Sigmoid colon (tissue), 6 donors: ENCODE measurements at regions not wholly inside any gene's neighbourhood (a gene's known extent, or its start where the extent isn't known, plus 50 kb on each side); places are given as distances from the start of the nearest gene placed in this dataset.

Experiments used
- DNase-seq: peaks from one replicate; pipeline ENCODE4 v3.0.0-alpha.2; 2019
- H3K27ac ChIP-seq, 4 donors: fragments of 200-600 bp; sonication (generic); one replicate each; pipeline ENCODE4 v1.5.1; 2016 to 2019; ENCODE audit warnings: mild to moderate bottlenecking in 1 of 4
- H3K27me3 ChIP-seq, 3 donors: fragments of 200-600 bp; sonication (generic); one replicate each; pipeline ENCODE4 v1.5.1; 2019; ENCODE audit warnings: mild to moderate bottlenecking in 1 of 3
- H3K36me3 ChIP-seq, 4 donors: fragments of 200-600 bp; sonication (generic); one replicate each; pipeline ENCODE4 v1.5.1; 2016 to 2019
- H3K4me1 ChIP-seq, 4 donors: fragments of 200-600 bp; sonication (generic); one replicate each; pipeline ENCODE4 v1.5.1; 2017 to 2019
- H3K4me3 ChIP-seq, 4 donors: fragments of 200-600 bp; sonication (generic); one replicate each; pipeline ENCODE4 v1.5.1; 2017 to 2019; ENCODE audit warnings: mild to moderate bottlenecking in 2 of 4, moderate library complexity in 1 of 4
- H3K9me3 ChIP-seq, 4 donors: fragments of 200-600 bp in 3 of 4; sonication (generic) in 3 of 4; one replicate each; pipeline versions ENCODE4 v1.5.1 to v1.6.1; 2013 to 2019
- EP300 ChIP-seq, 4 donors: sonication (generic); formaldehyde crosslinking; IDR thresholded peaks; one replicate each; pipeline ENCODE4 v1.6.1; 2017; ENCODE audit warnings: antibody characterized with exemption in 4 of 4
- POLR2A ChIP-seq, 2 donors: fragments of 450-650 bp; IDR thresholded peaks; one replicate each; pipeline ENCODE4 v1.6.1; 2016; ENCODE audit warnings: antibody characterized with exemption in 2 of 2, mild to moderate bottlenecking in 2 of 2, moderate library complexity in 2 of 2
- POLR2AphosphoS5 ChIP-seq, 4 donors: sonication (generic); formaldehyde crosslinking; IDR thresholded peaks; one replicate each; pipeline ENCODE4 v1.6.1; 2017; ENCODE audit warnings: antibody characterized with exemption in 4 of 4
- WGBS, 2 donors: extraction: QIAGEN DNeasy Blood & Tissue Kit; methylation state at CpG; one replicate each; pipeline ENCODE4 v1.1.7; 2013; 5-methylcytosine and 5-hydroxymethylcytosine counted together
- intact Hi-C: fragments of 100-400 bp; cut with DNase I; formaldehyde crosslinking; loops from one replicate; pipeline ENCODE4 v1.15.1; 2023
- TF ChIP-seq, protein P1 (sequence below), 4 experiments: fragments of 450-650 bp in 3 of 4; fragments of 200-600 bp in 1 of 4; IDR thresholded peaks; one replicate each; pipeline ENCODE4 v1.5.1; 2016 to 2019; ENCODE audit warnings: antibody characterized with exemption in 4 of 4, mild to moderate bottlenecking in 3 of 4, moderate library complexity in 2 of 4
- donor health status: healthy with polysubstance abuse.
- donor health status: healthy.

DNA sequence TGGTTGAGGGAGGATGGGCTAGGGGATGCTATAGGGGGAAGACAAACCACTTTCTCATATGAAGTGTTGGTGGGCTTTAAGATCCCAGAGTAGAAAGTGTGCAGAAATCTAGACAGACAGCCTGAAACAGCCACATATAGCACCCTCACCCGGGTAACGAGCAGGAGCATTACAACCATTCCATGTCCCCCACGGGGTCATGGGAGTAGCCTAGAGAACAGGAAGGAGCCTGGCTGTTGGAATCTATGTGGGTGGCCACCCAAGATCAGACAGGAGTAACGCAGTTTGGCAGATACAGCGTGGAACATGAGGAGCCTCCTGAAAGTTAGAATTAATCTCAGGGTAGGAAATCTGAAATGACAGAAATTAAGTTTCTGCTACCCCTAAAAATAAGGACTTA is 146.1 kb upstream of the RAI14 start:
- WGBS, 2 donors: 67 to 72% methylated on average over 5 of the region's 5 CpGs

GRCh38 chr5:34511063-34511462 is 145.1 kb upstream of the RAI14 start:
- intact Hi-C loops: no loop called here
- TF ChIP-seq, protein P1, sequence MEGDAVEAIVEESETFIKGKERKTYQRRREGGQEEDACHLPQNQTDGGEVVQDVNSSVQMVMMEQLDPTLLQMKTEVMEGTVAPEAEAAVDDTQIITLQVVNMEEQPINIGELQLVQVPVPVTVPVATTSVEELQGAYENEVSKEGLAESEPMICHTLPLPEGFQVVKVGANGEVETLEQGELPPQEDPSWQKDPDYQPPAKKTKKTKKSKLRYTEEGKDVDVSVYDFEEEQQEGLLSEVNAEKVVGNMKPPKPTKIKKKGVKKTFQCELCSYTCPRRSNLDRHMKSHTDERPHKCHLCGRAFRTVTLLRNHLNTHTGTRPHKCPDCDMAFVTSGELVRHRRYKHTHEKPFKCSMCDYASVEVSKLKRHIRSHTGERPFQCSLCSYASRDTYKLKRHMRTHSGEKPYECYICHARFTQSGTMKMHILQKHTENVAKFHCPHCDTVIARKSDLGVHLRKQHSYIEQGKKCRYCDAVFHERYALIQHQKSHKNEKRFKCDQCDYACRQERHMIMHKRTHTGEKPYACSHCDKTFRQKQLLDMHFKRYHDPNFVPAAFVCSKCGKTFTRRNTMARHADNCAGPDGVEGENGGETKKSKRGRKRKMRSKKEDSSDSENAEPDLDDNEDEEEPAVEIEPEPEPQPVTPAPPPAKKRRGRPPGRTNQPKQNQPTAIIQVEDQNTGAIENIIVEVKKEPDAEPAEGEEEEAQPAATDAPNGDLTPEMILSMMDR (IDR thresholded peaks at IDR 0.05): no peak
- TF ChIP-seq POLR2AphosphoS5 (IDR thresholded peaks at IDR 0.05) (no peak), EP300 (IDR thresholded peaks at IDR 0.05) (no peak), POLR2A (IDR thresholded peaks at IDR 0.05) (no peak)
- Histone ChIP-seq H3K4me3 (no peak overlapping the region), H3K4me1 (peaks cover 0 to 30% (median 22%) of the 10 kb centered on the region in 4 donors), H3K9me3 (no peaks in the 10 kb centered on the region), H3K36me3 (no peaks in the 10 kb centered on the region), H3K27me3 (no peaks in the 10 kb centered on the region), H3K27ac (peak overlapping the region; percentile 74 to 80 (median 74))
- DNase-seq: no peak
- 28 to 63% methylated on average over 4 of the region's 4 CpGs for WGBS, 2 donors

More for the DNA sequence above, 146.1 kb upstream of the RAI14 start:
- Histone ChIP-seq H3K9me3 (no peaks in the 10 kb centered on the region), H3K27ac (peak overlapping the region; percentile 74 to 80 (median 74)), H3K4me1 (peaks cover 0 to 32% (median 22%) of the 10 kb centered on the region in 4 donors), H3K36me3 (no peaks in the 10 kb centered on the region), H3K4me3 (no peak overlapping the region), H3K27me3 (no peaks in the 10 kb centered on the region)
- intact Hi-C loops: no loop called here
- TF ChIP-seq EP300 (IDR thresholded peaks at IDR 0.05) (no peak), POLR2AphosphoS5 (IDR thresholded peaks at IDR 0.05) (no peak), POLR2A (IDR thresholded peaks at IDR 0.05) (no peak)
- TF ChIP-seq, protein P1 (IDR thresholded peaks at IDR 0.05): no peak
- no peak for DNase-seq

- WGBS, 2 donors: 89 to 93% methylated on average over 1 of the region's 1 CpG
- intact Hi-C loops: no loop called here
- H3K27me3 ChIP-seq: no peaks in the 10 kb centered on the region
- no peaks in the 10 kb centered on the region for H3K9me3 ChIP-seq
- TF ChIP-seq POLR2A (IDR thresholded peaks at IDR 0.05) (no peak), EP300 (IDR thresholded peaks at IDR 0.05) (no peak), POLR2AphosphoS5 (IDR thresholded peaks at IDR 0.05) (no peak)
- TF ChIP-seq, protein P1 (IDR thresholded peaks at IDR 0.05): no peak
- DNase-seq: no peak
- H3K27ac ChIP-seq: peak overlapping the region; percentile 74 to 80 (median 74)
- H3K36me3 ChIP-seq: no peaks in the 10 kb centered on the region
- H3K4me1 ChIP-seq: peaks cover 0 to 30% (median 22%) of the 10 kb centered on the region in 4 donors
- H3K4me3 ChIP-seq: no peak overlapping the region
Observed at GRCh38 chr5:34511481-34511880, 144.6 kb upstream of the RAI14 start.

DNA sequence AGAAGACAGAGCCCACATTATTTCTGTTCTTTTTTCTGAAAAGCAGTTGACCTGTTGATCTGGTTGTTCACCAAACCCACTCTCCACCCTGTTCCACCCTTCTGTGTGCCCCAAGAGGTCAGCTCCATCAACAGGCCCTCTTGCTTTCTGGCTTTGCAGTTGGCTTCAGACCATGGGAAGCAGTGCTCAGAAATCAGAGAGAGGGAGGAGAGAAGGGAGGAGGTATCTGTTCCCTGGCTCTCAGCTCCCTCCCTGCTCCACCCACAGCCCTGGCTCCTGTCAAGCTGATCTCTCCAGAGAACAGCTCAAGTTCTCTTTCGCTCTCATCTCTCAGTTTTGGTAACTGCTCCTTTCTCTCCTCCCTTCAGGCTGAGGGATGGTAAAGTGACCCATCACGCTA is 144.2 kb upstream of the RAI14 start:
- WGBS, 2 donors: 77 to 83% methylated on average over 2 of the region's 2 CpGs
- peak; percentile 84 for DNase-seq
- no peak overlapping the region for H3K4me3 ChIP-seq
- H3K27ac ChIP-seq: peak overlapping the region; percentile 74 to 80 (median 74)
- intact Hi-C loops: no loop called here
- H3K4me1 ChIP-seq: peaks cover 0 to 30% (median 24%) of the 10 kb centered on the region in 4 donors
- no peak for TF ChIP-seq EP300 (IDR thresholded peaks at IDR 0.05)
- TF ChIP-seq POLR2AphosphoS5 (IDR thresholded peaks at IDR 0.05): peak in 2 of 4 donors; percentile 56 to 64
- H3K36me3 ChIP-seq: no peaks in the 10 kb centered on the region
- no peaks in the 10 kb centered on the region for H3K27me3 ChIP-seq
- H3K9me3 ChIP-seq: no peaks in the 10 kb centered on the region

DNA sequence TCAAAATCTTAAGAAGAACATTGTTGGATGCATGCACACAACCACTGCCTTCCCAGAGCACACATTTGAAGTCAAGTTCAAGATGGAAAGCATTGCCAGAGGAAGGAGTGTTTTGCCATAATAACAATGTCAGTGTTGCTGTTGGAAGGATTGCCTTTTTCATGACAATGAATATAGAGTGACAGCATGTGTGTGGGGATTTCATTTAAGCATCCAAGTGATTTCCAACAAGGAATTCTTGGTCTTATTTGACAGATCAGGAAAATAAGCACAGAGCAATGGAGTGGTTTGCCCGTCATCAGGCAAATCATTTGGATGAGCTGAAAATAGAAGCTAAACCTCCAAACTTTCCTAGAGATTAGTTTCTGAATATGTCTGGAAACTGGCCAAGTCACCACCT is 140.0 kb upstream of the RAI14 start:
- H3K27me3 ChIP-seq: no peaks in the 10 kb centered on the region
- no peaks in the 10 kb centered on the region for H3K9me3 ChIP-seq
- H3K4me3 ChIP-seq: no peak overlapping the region
- no peak for TF ChIP-seq POLR2A (IDR thresholded peaks at IDR 0.05)
- TF ChIP-seq, protein P1 (IDR thresholded peaks at IDR 0.05): no peak
- intact Hi-C loops: no loop called here
- no peak for DNase-seq
- no peak overlapping the region for H3K27ac ChIP-seq
- 97 to 100% methylated on average over 1 of the region's 1 CpG for WGBS, 2 donors
- H3K4me1 ChIP-seq: peaks cover 0 to 27% (median 26%) of the 10 kb centered on the region in 4 donors
- H3K36me3 ChIP-seq: no peaks in the 10 kb centered on the region
